Activated naive CD8-positive, alpha-beta T cell (primary cell): ENCODE measurements at regions not wholly inside any gene's neighbourhood (a gene's known extent, or its start where the extent isn't known, plus 50 kb on each side); places are given as distances from the start of the nearest gene placed in this dataset.

Source experiments
- H3K27ac Mint-ChIP-seq: one replicate; pipeline ENCODE4 v1.8.0; 2021; ENCODE audit warnings: mixed read lengths
- H3K27me3 Mint-ChIP-seq: one replicate; pipeline ENCODE4 v1.8.0; 2021; ENCODE audit warnings: mixed read lengths
- H3K36me3 Mint-ChIP-seq: one replicate; pipeline ENCODE4 v1.8.0; 2021; ENCODE audit warnings: mixed read lengths
- H3K4me1 Mint-ChIP-seq: one replicate; pipeline ENCODE4 v1.8.0; 2021; ENCODE audit warnings: low read depth, mixed read lengths
- H3K4me3 Mint-ChIP-seq: one replicate; pipeline ENCODE4 v1.8.0; 2021; ENCODE audit warnings: mild to moderate bottlenecking, mixed read lengths
- H3K9me3 Mint-ChIP-seq: one replicate; pipeline ENCODE4 v1.8.0; 2021; ENCODE audit warnings: low read depth, mixed read lengths

DNA sequence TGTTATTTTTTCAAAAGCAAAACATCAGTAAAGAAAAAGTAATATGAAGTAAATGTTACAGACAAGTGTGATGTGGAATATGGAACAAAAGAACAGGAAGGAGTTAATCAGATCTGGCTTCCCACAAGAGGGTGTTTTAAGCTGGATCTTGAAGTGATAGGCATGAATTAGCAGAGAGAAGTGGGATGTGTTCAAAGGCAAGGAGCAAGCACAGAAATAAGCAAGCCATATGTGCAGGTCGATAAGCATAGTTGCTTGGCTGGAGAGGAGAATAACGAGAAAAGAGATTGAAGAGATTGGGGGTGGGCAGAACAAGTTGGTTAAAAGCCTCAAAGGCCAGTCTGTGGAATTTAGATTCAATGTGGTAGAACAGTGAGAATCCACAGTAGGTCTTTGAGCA, 60.9 kb upstream of the PRPS1 start:
- H3K4me1 Mint-ChIP-seq: no peaks in the 10 kb centered on the region
- H3K4me3 Mint-ChIP-seq: no peak overlapping the region
- no peak overlapping the region for H3K27ac Mint-ChIP-seq
- H3K9me3 Mint-ChIP-seq: no peaks in the 10 kb centered on the region
- peaks cover 3% of the 10 kb centered on the region for H3K27me3 Mint-ChIP-seq
- H3K36me3 Mint-ChIP-seq: no peaks in the 10 kb centered on the region

DNA sequence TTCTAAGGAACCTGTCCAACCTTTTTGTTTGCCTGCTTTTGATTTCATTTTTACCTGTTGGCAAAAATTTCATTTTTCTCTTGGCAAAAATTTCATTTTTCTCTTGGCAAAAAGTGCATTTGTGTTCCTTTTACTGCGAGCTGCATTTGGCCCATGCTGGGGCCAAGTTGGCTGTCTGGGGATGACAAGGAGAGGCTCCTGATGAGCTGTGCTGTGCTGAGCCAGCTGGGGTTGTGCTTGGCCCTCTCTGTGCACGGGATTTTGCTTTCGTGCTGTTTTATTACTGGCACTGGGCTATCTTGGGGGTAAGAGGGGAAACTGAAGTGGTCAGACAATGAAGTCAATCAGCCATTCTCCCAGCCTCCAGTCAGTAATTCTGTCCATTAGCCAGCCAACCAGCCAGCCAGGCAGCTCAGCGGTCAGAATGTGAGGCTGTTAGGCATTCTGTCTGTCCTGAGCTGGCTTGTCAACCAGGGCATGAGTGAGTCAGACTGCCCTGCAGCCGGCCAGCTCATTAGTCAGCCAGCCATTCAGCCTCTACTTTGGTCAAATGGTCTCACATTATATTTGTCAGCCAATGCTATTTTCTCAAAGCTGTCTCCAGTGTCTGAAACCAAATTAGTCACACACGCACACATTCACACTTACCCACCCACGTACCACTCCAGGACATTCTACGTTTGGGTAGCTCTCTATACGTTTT, 56.9 kb upstream of the PRPS1 start:
- H3K4me1 Mint-ChIP-seq: no peaks in the 10 kb centered on the region
- H3K9me3 Mint-ChIP-seq: no peaks in the 10 kb centered on the region
- H3K4me3 Mint-ChIP-seq: no peak overlapping the region
- no peaks in the 10 kb centered on the region for H3K36me3 Mint-ChIP-seq
- no peaks in the 10 kb centered on the region for H3K27me3 Mint-ChIP-seq
- no peak overlapping the region for H3K27ac Mint-ChIP-seq

DNA sequence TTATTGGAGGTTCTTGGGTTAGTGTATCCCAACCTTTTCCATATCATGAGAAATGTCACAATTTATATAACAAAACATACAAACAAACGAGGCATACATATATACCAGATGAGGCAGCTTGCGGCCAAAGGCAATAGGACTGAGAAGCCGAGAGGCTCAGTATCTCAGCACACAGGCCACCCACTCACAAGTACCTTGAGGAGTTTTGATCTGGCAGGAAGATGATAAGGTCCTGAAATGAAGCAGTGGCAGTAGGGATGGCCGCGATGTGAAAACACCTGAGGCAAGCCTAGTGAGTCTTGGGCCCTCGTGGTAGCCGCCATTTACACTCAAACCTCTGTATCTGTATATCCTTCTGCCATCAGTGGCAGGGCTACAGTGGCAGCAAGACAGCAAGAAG, 55.3 kb upstream of the PRPS1 start:
- no peak overlapping the region for H3K4me3 Mint-ChIP-seq
- no peaks in the 10 kb centered on the region for H3K27me3 Mint-ChIP-seq
- no peaks in the 10 kb centered on the region for H3K4me1 Mint-ChIP-seq
- H3K27ac Mint-ChIP-seq: no peak overlapping the region
- no peaks in the 10 kb centered on the region for H3K9me3 Mint-ChIP-seq
- H3K36me3 Mint-ChIP-seq: no peaks in the 10 kb centered on the region

DNA sequence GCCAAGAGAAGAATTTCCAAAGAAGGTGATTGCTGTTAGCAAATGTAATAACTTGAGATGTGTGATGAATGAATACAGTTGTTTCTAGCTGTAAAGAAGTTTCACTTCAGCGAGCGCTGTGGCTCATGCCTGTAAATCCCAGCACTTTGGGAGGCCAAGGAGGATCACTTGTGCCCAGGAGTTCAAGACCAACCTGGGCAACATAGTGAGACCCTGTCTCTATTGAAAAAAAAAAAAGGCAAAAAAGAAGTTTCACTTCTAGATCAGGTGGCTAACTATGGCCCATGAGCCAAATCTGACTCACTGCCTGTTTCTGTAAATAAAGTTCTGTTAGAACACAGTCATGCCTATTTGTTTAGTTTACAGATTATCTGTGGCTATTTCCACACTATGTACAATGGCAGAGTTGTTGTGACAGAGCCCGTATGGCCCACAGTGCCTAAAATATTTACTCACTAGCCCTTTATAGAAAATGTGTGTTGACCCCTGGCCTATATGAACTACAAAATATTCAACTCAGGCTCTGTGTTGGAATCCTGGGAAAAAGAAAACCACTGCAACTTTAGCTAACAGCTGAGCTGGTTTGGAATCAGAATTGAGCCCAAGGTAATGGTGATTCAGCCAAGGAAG, 54.1 kb upstream of the PRPS1 start:
- Mint-ChIP-seq H3K27me3 (no peaks in the 10 kb centered on the region), H3K27ac (no peak overlapping the region), H3K4me3 (no peak overlapping the region), H3K4me1 (no peaks in the 10 kb centered on the region), H3K9me3 (no peaks in the 10 kb centered on the region), H3K36me3 (no peaks in the 10 kb centered on the region)

DNA sequence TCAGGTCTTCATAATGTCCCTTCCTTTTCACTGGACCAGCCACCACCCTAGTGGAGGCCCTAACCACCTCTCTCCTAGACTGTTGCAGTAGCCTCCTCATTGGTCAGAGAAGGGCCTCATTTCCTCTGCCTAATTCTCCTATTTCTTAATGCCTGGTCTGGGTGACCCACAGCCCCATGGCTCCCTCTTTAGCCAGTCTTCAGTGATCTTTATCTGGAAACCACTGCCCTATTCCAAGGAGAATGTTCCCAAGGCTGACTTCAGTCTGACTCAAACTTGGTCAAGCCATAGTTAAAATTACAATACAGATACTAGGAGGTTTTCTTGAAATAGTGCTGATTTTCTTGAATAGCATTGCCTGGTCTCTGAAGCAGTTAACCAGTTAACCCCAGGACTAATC, 53.6 kb upstream of the PRPS1 start:
- Mint-ChIP-seq H3K27ac (no peak overlapping the region), H3K4me1 (no peaks in the 10 kb centered on the region), H3K4me3 (no peak overlapping the region), H3K36me3 (no peaks in the 10 kb centered on the region), H3K9me3 (no peaks in the 10 kb centered on the region), H3K27me3 (no peaks in the 10 kb centered on the region)

DNA sequence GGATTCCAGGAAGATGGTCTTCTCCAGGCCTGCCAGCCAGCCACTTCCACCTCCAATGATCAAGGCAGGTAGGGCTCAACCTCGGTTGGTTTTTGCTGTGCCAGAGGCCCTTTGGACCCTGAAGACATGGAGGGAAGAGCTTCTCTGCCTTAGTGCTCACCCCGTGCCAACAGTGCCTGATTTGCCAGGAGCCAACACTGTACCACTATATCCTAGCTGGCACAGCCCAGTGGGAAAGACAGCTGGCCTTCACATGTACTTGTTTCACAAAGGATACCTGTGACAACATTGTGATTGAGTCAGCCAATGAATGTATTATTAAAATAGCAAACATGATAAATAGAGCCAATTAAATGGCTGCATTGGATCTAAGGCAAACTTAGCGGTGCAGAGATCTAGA, 51.9 kb upstream of the PRPS1 start:
- Mint-ChIP-seq H3K27me3 (no peaks in the 10 kb centered on the region), H3K9me3 (no peaks in the 10 kb centered on the region), H3K27ac (no peak overlapping the region), H3K4me3 (no peak overlapping the region), H3K4me1 (no peaks in the 10 kb centered on the region), H3K36me3 (no peaks in the 10 kb centered on the region)

DNA sequence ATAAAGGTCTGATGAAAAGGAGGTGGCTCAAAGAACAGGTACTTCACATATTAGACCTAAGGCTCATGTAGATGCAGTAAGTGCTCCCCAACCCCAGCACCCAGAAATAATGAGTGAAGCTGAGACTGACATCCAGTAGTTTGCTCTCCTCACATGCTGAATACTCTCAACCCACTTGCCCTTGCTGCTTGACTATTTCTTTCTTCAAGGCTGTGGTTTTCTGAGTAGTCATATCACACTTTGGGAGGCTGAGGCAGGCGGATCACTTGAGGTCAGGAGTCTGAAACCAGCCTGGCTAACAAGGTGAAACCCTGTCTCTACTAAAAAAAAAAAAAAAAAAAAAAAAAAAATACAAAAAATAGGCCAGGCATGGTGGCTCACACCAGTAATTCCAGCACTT, 51.5 kb upstream of the PRPS1 start:
- no peaks in the 10 kb centered on the region for H3K4me1 Mint-ChIP-seq

DNA sequence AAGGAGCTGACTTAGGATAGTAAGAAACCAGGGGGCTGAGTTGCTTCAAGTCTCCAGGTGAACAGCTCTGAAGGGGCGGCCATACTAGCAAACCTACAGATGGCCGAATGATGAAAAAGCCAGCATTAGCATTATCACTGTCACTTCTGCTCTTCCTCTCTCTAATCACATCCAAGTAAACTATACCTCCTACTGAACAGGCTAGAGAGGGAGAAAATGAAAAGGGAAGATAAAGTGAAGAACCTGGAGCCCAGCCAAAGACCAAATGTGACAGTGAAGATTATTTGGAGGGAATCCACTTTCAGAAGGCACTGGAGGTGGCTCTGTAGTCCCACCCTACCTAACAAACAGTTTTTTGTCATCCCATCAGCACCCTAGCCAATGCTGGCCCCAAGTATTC, 50.4 kb upstream of the PRPS1 start:
- Mint-ChIP-seq H3K27ac (no peak overlapping the region), H3K36me3 (no peaks in the 10 kb centered on the region), H3K27me3 (no peaks in the 10 kb centered on the region), H3K9me3 (no peaks in the 10 kb centered on the region), H3K4me3 (no peak overlapping the region), H3K4me1 (no peaks in the 10 kb centered on the region)

More for the DNA sequence above, 51.5 kb upstream of the PRPS1 start:
- H3K27me3 Mint-ChIP-seq: no peaks in the 10 kb centered on the region
- no peaks in the 10 kb centered on the region for H3K36me3 Mint-ChIP-seq
- H3K27ac Mint-ChIP-seq: no peak overlapping the region
- H3K4me3 Mint-ChIP-seq: no peak overlapping the region
- H3K9me3 Mint-ChIP-seq: no peaks in the 10 kb centered on the region
